ENCODE measurements at regions not wholly inside any gene's neighbourhood (a gene's known extent, or its start where the extent isn't known, plus 50 kb on each side); places are given as distances from the start of the nearest gene placed in this dataset.
A peak's percentile ranks its signal among the peaks of the same experiment; 100 is the strongest.

GRCh38 chr5:17398866-17399835, 98.9 kb upstream of the TAF11L2 start:
- in situ Hi-C loops (cut with MboI): loop anchor here (25.0 kb wide), 1 partner anchor 1513 kb away; no protein-coding TSS in a partner anchor
- no peaks in the 10 kb centered on the region for H3K36me3 ChIP-seq (ENCODE audit: control insufficient read depth, insufficient read depth, low read length)
- intact Hi-C loops (cut with micrococcal nuclease): no loop called here
- peaks cover 0 to 13% of the 10 kb centered on the region in 2 experiments; a peak in 2 of 5 replicates for H3K4me1 ChIP-seq (replicated peaks in 1 of 2; ENCODE audit: control insufficient read depth in 2 of 2, insufficient read depth in 2 of 2, low read length in 2 of 2)
- H3K4me3 ChIP-seq: no peak overlapping the region
- no peaks in the 10 kb centered on the region for H4K20me1 ChIP-seq (replicated peaks; ENCODE audit: control insufficient read depth, insufficient read depth, low read length)
- H3K9ac ChIP-seq (ENCODE audit: insufficient read depth in 1 of 2, low read depth in 2 of 2, low read length in 2 of 2): no peak overlapping the region
- peak overlapping the region; percentile 12; the same call in 2 of the 3 replicates for H3K27ac ChIP-seq (ENCODE audit: extremely low read depth, low read depth, low read length)
- ATAC-seq (no peak), FAIRE-seq (no peak), DNase-seq (ENCODE audit: extremely low read depth in 1 of 4, low spot score in 3 of 4) (no peak)
- no peak overlapping the region for H2AFZ ChIP-seq (ENCODE audit: low read depth, low read length)
- H3K4me2 ChIP-seq (ENCODE audit: insufficient read depth, low read length): peak overlapping the region; percentile 6; the same call in 1 of the 2 replicates
- H3K9me3 ChIP-seq (replicated peaks; ENCODE audit: control insufficient read depth, insufficient read depth, low read depth, low read length): no peaks in the 10 kb centered on the region
- ChIA-PET POLR2A (interaction anchor here (0.7 to 1.6 kb wide), 2 partner anchors 11 to 79 kb away, joined by 4 read pairs; no protein-coding TSS in a partner anchor), CTCF (ENCODE audit: low intra/inter-chr PET ratio) (no interaction called here)
- no peaks in the 10 kb centered on the region for H3K79me2 ChIP-seq (ENCODE audit: control insufficient read depth, insufficient read depth, low read length)
- WGBS (ENCODE audit: insufficient coverage, low coverage, missing lambda C conversion rate): 6% methylated on average over 7 of the region's 7 CpGs
- H3K27me3 ChIP-seq (ENCODE audit: control insufficient read depth in 2 of 2, insufficient read depth in 2 of 2, low read length in 2 of 2): no peaks in the 10 kb centered on the region; a peak in 1 of 5 replicates
- H3K9me1 ChIP-seq (ENCODE audit: control insufficient read depth, insufficient read depth, low read length): no peaks in the 10 kb centered on the region
- no TSS peak for BruUV-seq (replicated peaks)
- TF ChIP-seq PML (IDR thresholded peaks at IDR 0.05; ENCODE audit: low read length) (0 out of 2 replicates have a peak, but pooled peaks have one; percentile 21), ZNF140 (CRISPR knock-in tag; IDR thresholded peaks at IDR 0.05) (no peak), SPI1 (IDR thresholded peaks at IDR 0.05; ENCODE audit: borderline replicate concordance, low read depth, low read length) (peak; percentile 45; the same call in 1 of the 2 replicates)

DNA sequence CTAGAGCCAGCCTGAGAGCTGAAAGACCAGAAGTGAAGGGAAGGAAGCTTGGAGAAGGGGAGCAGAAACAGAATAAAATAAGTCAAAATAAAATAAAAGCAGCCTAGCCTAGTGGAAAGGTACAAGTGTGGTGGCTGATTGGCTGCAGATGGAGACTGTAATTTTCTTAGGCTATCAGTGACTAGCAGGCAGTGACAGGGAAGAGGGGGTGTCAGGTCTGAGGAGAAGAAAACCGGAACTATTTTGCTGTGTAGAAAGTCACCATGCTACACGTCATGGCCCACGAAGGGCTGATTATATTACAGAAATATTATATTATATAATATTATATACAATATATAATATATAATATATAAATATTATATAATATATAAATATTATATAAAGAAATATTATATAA, 98.1 kb upstream of the TAF11L2 start:
- ChIA-PET CTCF (ENCODE audit: low intra/inter-chr PET ratio) (no interaction called here), POLR2A (interaction anchor here (1.6 kb wide), 1 partner anchor 11 kb away, joined by 4 read pairs; no protein-coding TSS in a partner anchor)
- Histone ChIP-seq H3K4me3 (no peak overlapping the region), H4K20me1 (replicated peaks; ENCODE audit: control insufficient read depth, insufficient read depth, low read length) (no peaks in the 10 kb centered on the region), H3K4me2 (ENCODE audit: insufficient read depth, low read length) (peak overlapping the region; percentile 6; the same call in 1 of the 2 replicates), H2AFZ (ENCODE audit: low read depth, low read length) (no peak overlapping the region), H3K27me3 (ENCODE audit: control insufficient read depth in 2 of 2, insufficient read depth in 2 of 2, low read length in 2 of 2) (no peaks in the 10 kb centered on the region; a peak in 1 of 5 replicates), H3K9me3 (replicated peaks; ENCODE audit: control insufficient read depth, insufficient read depth, low read depth, low read length) (no peaks in the 10 kb centered on the region), H3K9ac (ENCODE audit: insufficient read depth in 1 of 2, low read depth in 2 of 2, low read length in 2 of 2) (no peak overlapping the region), H3K9me1 (ENCODE audit: control insufficient read depth, insufficient read depth, low read length) (no peaks in the 10 kb centered on the region), H3K36me3 (ENCODE audit: control insufficient read depth, insufficient read depth, low read length) (no peaks in the 10 kb centered on the region), H3K27ac (ENCODE audit: extremely low read depth, low read depth, low read length) (peak overlapping the region; percentile 12; the same call in 2 of the 3 replicates), H3K79me2 (ENCODE audit: control insufficient read depth, insufficient read depth, low read length) (no peaks in the 10 kb centered on the region), H3K4me1 (replicated peaks in 1 of 2; ENCODE audit: control insufficient read depth in 2 of 2, insufficient read depth in 2 of 2, low read length in 2 of 2) (peaks cover 0 to 13% of the 10 kb centered on the region in 2 experiments; a peak in 2 of 5 replicates)
- intact Hi-C loops (cut with micrococcal nuclease) (no loop called here), in situ Hi-C loops (cut with MboI) (loop anchor here (25.0 kb wide), 1 partner anchor 1512 kb away; no protein-coding TSS in a partner anchor)
- BruUV-seq (replicated peaks): no TSS peak
- DNase-seq (ENCODE audit: extremely low read depth in 1 of 4, low spot score in 3 of 4) (no peak), ATAC-seq (peak; percentile 71), FAIRE-seq (no peak)
- 0% methylated on average over 3 of the region's 3 CpGs for WGBS (ENCODE audit: insufficient coverage, low coverage, missing lambda C conversion rate)
- TF ChIP-seq ZFPM2 (CRISPR knock-in tag; IDR thresholded peaks at IDR 0.05) (no peak), ZNF586 (CRISPR knock-in tag; conservative IDR thresholded peaks at IDR 0.05) (no peak), MTA1 (IDR thresholded peaks at IDR 0.05; ENCODE audit: borderline replicate concordance) (no peak), NFIX (CRISPR knock-in tag; IDR thresholded peaks at IDR 0.05; ENCODE audit: low read depth) (no peak), TAL1 (IDR thresholded peaks at IDR 0.05) (peak; percentile 41), ZBTB2 (IDR thresholded peaks at IDR 0.05) (no peak), PKNOX1 (IDR thresholded peaks at IDR 0.05) (peak; percentile 28; the same call in 1 of the 2 replicates), TEAD4 (IDR thresholded peaks at IDR 0.05; ENCODE audit: low read length) (peak; percentile 77; the same call in 1 of the 2 replicates), TEAD4 (CRISPR knock-in tag; IDR thresholded peaks at IDR 0.05; ENCODE audit: borderline replicate concordance) (no peak)

All from K562 (cell line).